ENCODE measurements at regions not wholly inside any gene's neighbourhood (a gene's known extent, or its start where the extent isn't known, plus 50 kb on each side); places are given as distances from the start of the nearest gene placed in this dataset.

DNA sequence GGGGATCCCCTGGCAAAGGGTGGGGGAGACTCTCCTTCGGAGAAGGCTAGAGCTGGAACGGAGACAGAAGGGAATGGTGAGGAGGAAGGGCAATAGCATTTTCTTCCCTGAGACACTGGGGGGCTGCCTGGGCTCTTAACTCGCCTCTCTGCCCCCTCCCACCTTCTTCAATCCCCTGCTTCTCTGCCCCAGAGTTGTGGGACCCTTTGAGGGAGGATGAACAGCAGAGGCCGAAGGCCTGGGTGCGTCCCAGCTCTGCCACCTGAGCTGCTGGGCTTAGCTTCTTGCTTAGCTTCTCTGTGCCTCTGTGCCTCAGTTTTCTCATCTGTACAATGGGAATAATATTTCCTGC is 72.4 kb downstream of the RTL6 start:
- no peak for DNase-seq (ENCODE audit: low read depth, low spot score)
- H3K9me3 ChIP-seq (ENCODE audit: control insufficient read depth, low read depth, low read length) = no peaks in the 10 kb centered on the region
- H4K20me1 ChIP-seq (ENCODE audit: control insufficient read depth, extremely low read depth, insufficient read depth, low read length) = no peaks in the 10 kb centered on the region
- no peaks in the 10 kb centered on the region for H3K79me2 ChIP-seq (ENCODE audit: control insufficient read depth, insufficient read depth, low read length)
- H2AFZ ChIP-seq (ENCODE audit: control insufficient read depth, low read length) = no peak overlapping the region
- FAIRE-seq = no peak
- dilution Hi-C loops (cut with MboI; ENCODE audit: extremely low pct_ligation_motif_present, low sequenced_read_pairs) = no loop called here
- no peak overlapping the region for H3K9ac ChIP-seq (ENCODE audit: control insufficient read depth, extremely low read depth, insufficient read depth, low read length)
- H3K4me3 ChIP-seq (ENCODE audit: control insufficient read depth in 2 of 3, extremely low read depth in 1 of 3, insufficient read depth in 2 of 3, low read depth in 1 of 3, low read length in 3 of 3) = no peak overlapping the region
- H3K4me2 ChIP-seq (ENCODE audit: control insufficient read depth, extremely low read depth, insufficient read depth, low read depth, low read length) = no peak overlapping the region
- H3K27ac ChIP-seq (ENCODE audit: control insufficient read depth, insufficient read depth, low read length) = no peak overlapping the region
- TF ChIP-seq, protein P1, sequence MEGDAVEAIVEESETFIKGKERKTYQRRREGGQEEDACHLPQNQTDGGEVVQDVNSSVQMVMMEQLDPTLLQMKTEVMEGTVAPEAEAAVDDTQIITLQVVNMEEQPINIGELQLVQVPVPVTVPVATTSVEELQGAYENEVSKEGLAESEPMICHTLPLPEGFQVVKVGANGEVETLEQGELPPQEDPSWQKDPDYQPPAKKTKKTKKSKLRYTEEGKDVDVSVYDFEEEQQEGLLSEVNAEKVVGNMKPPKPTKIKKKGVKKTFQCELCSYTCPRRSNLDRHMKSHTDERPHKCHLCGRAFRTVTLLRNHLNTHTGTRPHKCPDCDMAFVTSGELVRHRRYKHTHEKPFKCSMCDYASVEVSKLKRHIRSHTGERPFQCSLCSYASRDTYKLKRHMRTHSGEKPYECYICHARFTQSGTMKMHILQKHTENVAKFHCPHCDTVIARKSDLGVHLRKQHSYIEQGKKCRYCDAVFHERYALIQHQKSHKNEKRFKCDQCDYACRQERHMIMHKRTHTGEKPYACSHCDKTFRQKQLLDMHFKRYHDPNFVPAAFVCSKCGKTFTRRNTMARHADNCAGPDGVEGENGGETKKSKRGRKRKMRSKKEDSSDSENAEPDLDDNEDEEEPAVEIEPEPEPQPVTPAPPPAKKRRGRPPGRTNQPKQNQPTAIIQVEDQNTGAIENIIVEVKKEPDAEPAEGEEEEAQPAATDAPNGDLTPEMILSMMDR (optimal IDR thresholded peaks at IDR 0.05 in 1 of 3, IDR thresholded peaks at IDR 0.05 in 1 of 3, conservative IDR thresholded peaks at IDR 0.05 in 1 of 3; ENCODE audit: extremely low read depth in 1 of 3, insufficient read depth in 2 of 3, low read length in 3 of 3) = no peak
- TF ChIP-seq EZH2 (IDR thresholded peaks at IDR 0.05; ENCODE audit: low read length) = no peak
- H3K4me1 ChIP-seq (ENCODE audit: control insufficient read depth, extremely low read depth, insufficient read depth, low read length) = no peaks in the 10 kb centered on the region
- H3K27me3 ChIP-seq (ENCODE audit: control insufficient read depth, extremely low read depth, insufficient read depth, low read length) = peaks cover 18% of the 10 kb centered on the region
- H3K36me3 ChIP-seq (ENCODE audit: control insufficient read depth in 2 of 2, extremely low read depth in 1 of 2, insufficient read depth in 2 of 2, low read length in 2 of 2) = no peaks in the 10 kb centered on the region
- H3K9me1 ChIP-seq (ENCODE audit: control insufficient read depth, extremely low read depth, insufficient read depth, low read length) = no peaks in the 10 kb centered on the region

DNA sequence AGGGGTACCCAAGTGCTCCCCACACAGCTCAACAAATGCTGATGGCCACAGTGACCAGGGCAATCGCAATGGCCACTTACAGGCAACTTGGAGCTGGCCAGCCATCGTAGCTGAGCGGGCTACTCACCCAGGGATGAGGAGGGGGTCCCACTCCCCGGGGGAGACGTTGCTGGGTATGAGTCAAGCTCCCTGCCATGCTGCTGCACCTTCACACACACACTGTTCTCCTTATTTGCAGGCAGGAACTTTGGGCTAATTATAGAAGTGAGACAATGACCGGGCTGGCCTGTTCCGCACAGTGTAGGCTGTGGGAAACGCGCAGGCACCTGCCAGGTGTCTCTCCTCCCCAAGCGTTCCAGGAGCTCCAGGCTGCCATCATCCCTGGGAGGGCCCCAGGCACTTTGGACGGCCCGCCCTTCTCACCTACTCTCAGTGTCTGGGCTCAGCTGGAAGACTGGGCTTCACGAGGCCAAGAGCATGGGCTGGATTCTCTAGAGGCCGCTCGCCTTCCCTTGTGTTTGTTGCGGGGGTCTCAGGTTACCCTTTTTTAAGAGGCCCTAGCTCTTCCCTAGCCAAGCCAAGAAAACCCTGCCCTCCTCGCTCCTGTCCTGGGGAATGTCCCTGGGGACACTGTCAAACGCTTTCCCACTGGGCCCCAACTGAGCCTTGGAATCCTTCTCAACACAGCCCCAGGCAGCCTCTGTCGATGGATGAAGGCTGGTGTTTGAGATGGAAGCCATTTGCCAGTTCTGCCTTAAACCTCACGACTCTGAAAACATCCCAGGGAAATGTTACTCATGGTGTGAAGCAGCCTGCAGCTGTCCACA is 73.0 kb downstream of the RTL6 start:
- dilution Hi-C loops (cut with MboI; ENCODE audit: extremely low pct_ligation_motif_present, low sequenced_read_pairs) = no loop called here
- Histone ChIP-seq H3K9ac (ENCODE audit: control insufficient read depth, extremely low read depth, insufficient read depth, low read length) (no peak overlapping the region), H3K27me3 (ENCODE audit: control insufficient read depth, extremely low read depth, insufficient read depth, low read length) (peaks cover 18% of the 10 kb centered on the region), H4K20me1 (ENCODE audit: control insufficient read depth, extremely low read depth, insufficient read depth, low read length) (no peaks in the 10 kb centered on the region), H3K4me1 (ENCODE audit: control insufficient read depth, extremely low read depth, insufficient read depth, low read length) (no peaks in the 10 kb centered on the region), H3K27ac (ENCODE audit: control insufficient read depth, insufficient read depth, low read length) (no peak overlapping the region), H3K9me1 (ENCODE audit: control insufficient read depth, extremely low read depth, insufficient read depth, low read length) (no peaks in the 10 kb centered on the region), H3K4me3 (ENCODE audit: control insufficient read depth in 2 of 3, extremely low read depth in 1 of 3, insufficient read depth in 2 of 3, low read depth in 1 of 3, low read length in 3 of 3) (no peak overlapping the region), H3K79me2 (ENCODE audit: control insufficient read depth, insufficient read depth, low read length) (no peaks in the 10 kb centered on the region), H3K4me2 (ENCODE audit: control insufficient read depth, extremely low read depth, insufficient read depth, low read depth, low read length) (no peak overlapping the region), H3K36me3 (ENCODE audit: control insufficient read depth in 2 of 2, extremely low read depth in 1 of 2, insufficient read depth in 2 of 2, low read length in 2 of 2) (no peaks in the 10 kb centered on the region), H3K9me3 (ENCODE audit: control insufficient read depth, low read depth, low read length) (no peaks in the 10 kb centered on the region), H2AFZ (ENCODE audit: control insufficient read depth, low read length) (no peak overlapping the region)
- DNase-seq (ENCODE audit: low read depth, low spot score) = no peak
- no peak for TF ChIP-seq EZH2 (IDR thresholded peaks at IDR 0.05; ENCODE audit: low read length)
- TF ChIP-seq, protein P1 (optimal IDR thresholded peaks at IDR 0.05 in 1 of 3, IDR thresholded peaks at IDR 0.05 in 1 of 3, conservative IDR thresholded peaks at IDR 0.05 in 1 of 3; ENCODE audit: extremely low read depth in 1 of 3, insufficient read depth in 2 of 3, low read length in 3 of 3) = no peak
- FAIRE-seq = no peak
